ENCODE measurements at regions not wholly inside any gene's neighbourhood (a gene's known extent, or its start where the extent isn't known, plus 50 kb on each side); places are given as distances from the start of the nearest gene placed in this dataset.

GRCh38 chr18:71485611-71486010, 1058.5 kb downstream of the CBLN2 start:
- no peak for DNase-seq (ENCODE audit: low spot score)

DNA sequence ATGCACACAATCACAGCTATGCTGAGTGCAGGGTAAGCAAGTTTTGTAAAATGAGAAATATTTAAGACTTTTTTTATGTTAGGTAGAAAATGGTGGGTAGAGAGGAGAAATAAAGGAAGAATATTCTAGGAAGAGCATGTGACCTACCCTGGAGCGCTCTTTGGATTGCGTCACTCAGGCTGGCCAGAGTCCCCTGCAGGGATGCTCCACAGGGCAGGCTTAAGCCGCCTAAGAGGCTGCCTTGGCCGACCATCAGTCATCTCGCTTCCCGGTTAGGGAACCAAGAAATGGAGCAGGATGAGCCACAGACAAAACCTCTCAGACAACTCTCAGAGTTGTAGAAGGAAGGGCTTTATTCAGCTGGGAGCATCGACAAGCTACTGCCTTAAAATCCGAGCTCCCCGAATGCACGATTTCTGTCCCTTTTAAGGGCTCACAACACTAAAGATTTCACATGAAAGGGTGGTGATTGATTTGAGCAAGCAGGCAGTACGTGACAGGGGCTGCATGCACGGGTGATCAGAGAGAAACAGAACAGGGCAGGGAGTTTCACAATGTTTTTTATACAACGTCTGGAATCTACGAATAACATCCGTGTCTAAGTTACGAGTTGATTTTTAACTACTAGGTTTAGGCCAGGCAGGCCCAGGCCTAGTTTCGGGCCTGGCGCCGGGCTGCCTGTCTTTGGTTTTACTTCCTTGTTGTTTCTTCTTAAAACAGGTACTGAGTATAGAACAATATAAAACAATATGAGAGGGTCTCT, 1072.0 kb downstream of the CBLN2 start:
- DNase-seq (ENCODE audit: low spot score), result no peak

GRCh38 chr18:71456206-71456605, 1087.9 kb downstream of the CBLN2 start:
- DNase-seq (ENCODE audit: low spot score), result no peak

DNA sequence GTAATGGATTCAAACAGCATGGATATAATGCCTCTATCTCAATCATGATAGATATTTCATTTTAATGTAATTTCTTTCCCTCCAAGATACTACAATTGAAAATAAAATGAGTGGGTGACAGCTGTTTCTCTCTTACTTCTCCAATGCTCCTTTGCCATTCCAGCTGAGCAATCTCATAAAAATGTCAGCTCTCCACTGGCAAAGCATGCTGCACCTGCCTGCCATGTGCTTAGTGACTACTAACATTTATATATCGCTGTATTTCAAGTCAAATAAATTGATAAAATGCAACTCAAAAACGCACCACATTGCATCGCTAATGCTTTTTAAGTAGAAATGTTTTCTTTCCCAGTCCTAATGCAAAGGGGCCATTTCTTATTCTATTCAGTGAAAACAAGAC, 1093.9 kb downstream of the CBLN2 start:
- DNase-seq (ENCODE audit: low spot score), result no peak

GRCh38 chr18:71443706-71444480, 1100.2 kb downstream of the CBLN2 start:
- DNase-seq (ENCODE audit: low spot score), result no peak

GRCh38 chr18:71442731-71443141, 1101.4 kb downstream of the CBLN2 start:
- DNase-seq (ENCODE audit: low spot score), result no peak

GRCh38 chr18:71441156-71441555, 1103.0 kb downstream of the CBLN2 start:
- DNase-seq (ENCODE audit: low spot score), result no peak

GRCh38 chr18:71437511-71437910, 1106.6 kb downstream of the CBLN2 start:
- no peak for DNase-seq (ENCODE audit: low spot score)

- no peak for DNase-seq (ENCODE audit: low spot score)
These were observed 1110.8 kb downstream of the CBLN2 start for GRCh38 chr18:71433373-71433772.

- no peak for DNase-seq (ENCODE audit: low spot score)
These were observed 1112.5 kb downstream of the CBLN2 start for GRCh38 chr18:71431689-71432088.

- DNase-seq (ENCODE audit: low spot score), result peak; percentile 51
These were observed 1113.0 kb downstream of the CBLN2 start for GRCh38 chr18:71431171-71431570.

GRCh38 chr18:71426441-71426840, 1117.7 kb downstream of the CBLN2 start:
- DNase-seq (ENCODE audit: low spot score), result no peak

GRCh38 chr18:71405169-71405809, 1116.4 kb downstream of the SOCS6 start:
- DNase-seq (ENCODE audit: low spot score), result no peak

- DNase-seq (ENCODE audit: low spot score), result peak; percentile 22
These were observed 1114.7 kb downstream of the SOCS6 start for GRCh38 chr18:71403501-71403900.

- DNase-seq (ENCODE audit: low spot score), result peak; percentile 79
These were observed 1109.7 kb downstream of the SOCS6 start for GRCh38 chr18:71398531-71398930.

DNA sequence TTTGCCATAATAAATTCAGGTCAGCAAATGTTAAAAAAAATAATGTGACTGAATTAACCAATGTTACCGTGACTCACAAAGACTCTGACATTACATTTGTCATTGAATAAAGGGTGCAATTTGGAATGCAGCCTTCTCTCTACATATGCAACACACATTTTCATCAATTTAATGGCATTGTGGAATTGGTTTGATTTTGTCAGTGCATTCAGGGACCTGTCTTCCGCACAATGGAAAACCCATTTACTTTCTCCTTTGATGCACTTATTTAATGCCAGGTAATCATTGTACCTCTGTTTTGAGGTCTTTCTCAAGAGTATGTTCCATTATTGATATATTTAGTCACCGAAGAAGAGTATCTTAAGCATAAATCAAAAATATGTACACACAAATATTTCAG, 1099.3 kb downstream of the SOCS6 start:
- no peak for DNase-seq (ENCODE audit: low spot score)

GRCh38 chr18:71374294-71375000, 1085.6 kb downstream of the SOCS6 start:
- DNase-seq (ENCODE audit: low spot score), result no peak

GRCh38 chr18:71371951-71372605, 1083.2 kb downstream of the SOCS6 start:
- no peak for DNase-seq (ENCODE audit: low spot score)

DNA sequence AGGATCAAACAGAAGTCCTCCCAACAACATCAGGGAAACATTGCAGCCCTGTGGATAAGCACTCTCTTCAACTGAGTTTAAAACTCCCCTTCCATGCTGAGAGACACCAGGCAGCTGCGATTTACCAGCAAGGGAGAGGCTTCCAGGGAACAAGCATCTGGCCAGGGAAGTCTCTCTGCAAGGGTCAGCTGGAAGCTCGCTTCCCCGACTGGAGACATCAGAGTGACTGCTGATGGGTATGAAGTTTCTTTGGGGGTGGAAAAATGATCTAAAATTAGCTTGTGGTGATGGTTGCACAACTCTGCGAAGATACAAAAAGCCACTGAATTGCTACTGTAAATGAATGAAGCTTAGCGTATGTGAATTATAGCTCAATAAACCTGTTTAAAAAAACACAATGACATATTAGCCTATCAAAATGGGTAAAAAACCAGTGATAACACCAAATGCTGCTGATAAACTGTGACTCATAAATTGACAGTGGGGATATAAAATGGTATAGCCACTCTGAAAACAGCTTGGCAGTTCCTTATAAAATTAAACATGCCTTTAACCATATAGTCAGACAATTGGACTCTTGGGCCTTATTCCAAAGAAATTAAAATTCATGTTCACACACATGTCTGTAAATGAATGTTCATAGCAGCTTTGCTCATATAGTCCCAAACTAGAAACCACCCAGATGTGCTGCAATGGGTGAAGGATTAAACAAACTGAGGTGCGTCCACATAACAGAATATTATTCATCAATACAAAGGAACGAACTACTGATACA, 1082.0 kb downstream of the SOCS6 start:
- no peak for DNase-seq (ENCODE audit: low spot score)

- no peak for DNase-seq (ENCODE audit: low spot score)
These were observed 1081.2 kb downstream of the SOCS6 start for GRCh38 chr18:71370095-71370494.

- DNase-seq (ENCODE audit: low spot score), result no peak
These were observed 1073.3 kb downstream of the SOCS6 start for GRCh38 chr18:71362140-71362539.

All from Ammon's horn (tissue), 1 donor.